Sigmoid colon (tissue), 4 donors: ENCODE measurements at regions not wholly inside any gene's neighbourhood (a gene's known extent, or its start where the extent isn't known, plus 50 kb on each side); places are given as distances from the start of the nearest gene placed in this dataset.

Source experiments
- EP300 ChIP-seq, 4 donors: sonication (generic); formaldehyde crosslinking; IDR thresholded peaks; one replicate each; pipeline ENCODE4 v1.6.1; 2017; ENCODE audit warnings: antibody characterized with exemption in 4 of 4
- POLR2A ChIP-seq, 2 donors: fragments of 450-650 bp; IDR thresholded peaks; one replicate each; pipeline ENCODE4 v1.6.1; 2016; ENCODE audit warnings: antibody characterized with exemption in 2 of 2, mild to moderate bottlenecking in 2 of 2, moderate library complexity in 2 of 2
- TF ChIP-seq, protein P1 (sequence below), 4 experiments: fragments of 450-650 bp in 3 of 4; fragments of 200-600 bp in 1 of 4; IDR thresholded peaks; one replicate each; pipeline ENCODE4 v1.5.1; 2016 to 2019; ENCODE audit warnings: antibody characterized with exemption in 4 of 4, mild to moderate bottlenecking in 3 of 4, moderate library complexity in 2 of 4

DNA sequence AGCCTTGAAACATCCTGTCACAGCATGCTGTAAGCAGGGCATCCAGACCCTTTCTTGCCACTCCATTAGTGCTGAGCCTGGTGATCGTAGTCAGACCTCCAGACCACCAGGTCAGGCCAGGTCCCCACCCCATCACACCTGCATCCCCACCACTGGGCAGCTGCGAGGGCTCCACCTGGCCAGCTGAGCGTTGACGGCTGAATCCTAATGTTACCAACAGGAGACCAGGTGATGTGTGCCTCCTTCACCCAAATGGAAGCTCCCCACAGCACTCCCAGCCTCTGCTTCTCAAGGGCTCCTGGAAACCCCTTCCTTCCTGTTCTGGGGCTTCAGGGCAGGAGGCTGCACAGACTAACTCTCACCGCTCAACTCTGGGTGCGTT, 189.4 kb downstream of the C16orf95 start:
- TF ChIP-seq, protein P1, sequence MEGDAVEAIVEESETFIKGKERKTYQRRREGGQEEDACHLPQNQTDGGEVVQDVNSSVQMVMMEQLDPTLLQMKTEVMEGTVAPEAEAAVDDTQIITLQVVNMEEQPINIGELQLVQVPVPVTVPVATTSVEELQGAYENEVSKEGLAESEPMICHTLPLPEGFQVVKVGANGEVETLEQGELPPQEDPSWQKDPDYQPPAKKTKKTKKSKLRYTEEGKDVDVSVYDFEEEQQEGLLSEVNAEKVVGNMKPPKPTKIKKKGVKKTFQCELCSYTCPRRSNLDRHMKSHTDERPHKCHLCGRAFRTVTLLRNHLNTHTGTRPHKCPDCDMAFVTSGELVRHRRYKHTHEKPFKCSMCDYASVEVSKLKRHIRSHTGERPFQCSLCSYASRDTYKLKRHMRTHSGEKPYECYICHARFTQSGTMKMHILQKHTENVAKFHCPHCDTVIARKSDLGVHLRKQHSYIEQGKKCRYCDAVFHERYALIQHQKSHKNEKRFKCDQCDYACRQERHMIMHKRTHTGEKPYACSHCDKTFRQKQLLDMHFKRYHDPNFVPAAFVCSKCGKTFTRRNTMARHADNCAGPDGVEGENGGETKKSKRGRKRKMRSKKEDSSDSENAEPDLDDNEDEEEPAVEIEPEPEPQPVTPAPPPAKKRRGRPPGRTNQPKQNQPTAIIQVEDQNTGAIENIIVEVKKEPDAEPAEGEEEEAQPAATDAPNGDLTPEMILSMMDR (IDR thresholded peaks at IDR 0.05): no peak
- TF ChIP-seq POLR2A (IDR thresholded peaks at IDR 0.05) (no peak), EP300 (IDR thresholded peaks at IDR 0.05) (no peak)
